GM23338 (cell line): ENCODE measurements at regions not wholly inside any gene's neighbourhood (a gene's known extent, or its start where the extent isn't known, plus 50 kb on each side); places are given as distances from the start of the nearest gene placed in this dataset.
"Not testable (repeated sequence)": the region's sequence is repeated elsewhere in the genome, so short reads cannot be mapped to it uniquely, and the experiment has no call there.

Experiments used
- ATAC-seq: fragments of 200-7000 bp; cut with Tn5 transposase; 3 replicates; pipeline ENCODE4 v1.9.1; 2020
- DNase-seq: peaks from one replicate; pipeline ENCODE4 v3.0.0-alpha.2; 2015; ENCODE audit warnings: low spot score
- H2AFZ ChIP-seq: fragments of 200-600 bp; sonication (generic); 2 replicates; pipeline ENCODE4 v1.8.0; 2016; ENCODE audit warnings: antibody characterized with exemption, mild to moderate bottlenecking, moderate library complexity
- H3F3A ChIP-seq: fragments of 200-600 bp; sonication (generic); replicated peaks from 2 replicates; pipeline ENCODE4 v1.8.0; 2017; ENCODE audit warnings: antibody characterized with exemption, mixed run types, low read depth
- H3K27ac ChIP-seq: fragments of 200-600 bp; sonication (generic); 2 replicates; pipeline ENCODE4 v1.6.1; 2016; ENCODE audit warnings: low read depth
- H3K27me3 ChIP-seq: fragments of 200-600 bp; sonication (generic); 2 replicates; pipeline ENCODE4 v1.8.0; 2016; ENCODE audit warnings: mild to moderate bottlenecking, mixed run types, moderate library complexity; ENCODE audit not compliant: insufficient read depth
- H3K36me3 ChIP-seq: fragments of 200-600 bp; sonication (generic); 2 replicates; pipeline ENCODE4 v1.8.0; 2016; ENCODE audit warnings: mild to moderate bottlenecking; ENCODE audit not compliant: insufficient read depth
- H3K4me1 ChIP-seq: fragments of 200-600 bp; sonication (generic); 2 replicates; pipeline ENCODE4 v1.8.0; 2016; ENCODE audit warnings: mild to moderate bottlenecking, moderate library complexity; ENCODE audit not compliant: insufficient read depth
- H3K4me2 ChIP-seq: fragments of 200-600 bp; sonication (generic); 2 replicates; pipeline ENCODE4 v1.7.1; 2017; ENCODE audit warnings: mixed run types
- H3K4me3 ChIP-seq: fragments of 200-600 bp; sonication (generic); 2 replicates; pipeline ENCODE4 v1.6.1; 2016; ENCODE audit warnings: mixed run types
- H3K79me2 ChIP-seq: fragments of 200-600 bp; sonication (generic); replicated peaks from 2 replicates; pipeline ENCODE4 v1.8.0; 2017; ENCODE audit warnings: mild to moderate bottlenecking; ENCODE audit not compliant: insufficient read depth
- H3K9me2 ChIP-seq: fragments of 200-600 bp; sonication (generic); 2 replicates; pipeline ENCODE4 v1.8.0; 2017; ENCODE audit not compliant: insufficient read depth
- H4K20me1 ChIP-seq: fragments of 200-600 bp; sonication (generic); replicated peaks from 2 replicates; pipeline ENCODE4 v1.8.0; 2017; ENCODE audit warnings: mild to moderate bottlenecking; ENCODE audit not compliant: insufficient read depth
- H3K27ac Mint-ChIP-seq: 2 replicates; pipeline ENCODE4 v1.8.0; 2020; ENCODE audit warnings: inconsistent platforms, mild to moderate bottlenecking, moderate library complexity, mixed read lengths
- H3K27me3 Mint-ChIP-seq: 3 replicates; pipeline ENCODE4 v1.8.0; 2022; ENCODE audit warnings: low read depth, mild to moderate bottlenecking, moderate library complexity, mixed read lengths, inconsistent platforms; ENCODE audit not compliant: insufficient read depth, poor library complexity
- H3K36me3 Mint-ChIP-seq: 3 replicates; pipeline ENCODE4 v1.8.0; 2021; ENCODE audit warnings: low read depth, mild to moderate bottlenecking, inconsistent platforms, moderate library complexity, mixed read lengths
- H3K4me1 Mint-ChIP-seq: 3 replicates; pipeline ENCODE4 v1.8.0; 2020; ENCODE audit warnings: mild to moderate bottlenecking, inconsistent platforms, mixed read lengths
- H3K4me3 Mint-ChIP-seq: 3 replicates; pipeline ENCODE4 v1.8.0; 2021; ENCODE audit warnings: moderate library complexity, mild to moderate bottlenecking, inconsistent platforms, mixed read lengths
- H3K9me3 Mint-ChIP-seq: 3 replicates; pipeline ENCODE4 v1.8.0; 2020; ENCODE audit warnings: moderate library complexity, mild to moderate bottlenecking, inconsistent platforms, mixed read lengths
- CREB1 ChIP-seq: fragments of 250-450 bp; sonication (Bioruptor Pico); IDR thresholded peaks from 2 replicates; pipeline ENCODE4 v1.5.0; 2020; ENCODE audit warnings: low read depth, mild to moderate bottlenecking, moderate library complexity
- EZH2 ChIP-seq: fragments of 200-600 bp; sonication (generic); IDR thresholded peaks from one replicate; pipeline ENCODE4 v1.8.0; 2017; ENCODE audit warnings: antibody characterized with exemption, mild to moderate bottlenecking, low read depth; ENCODE audit not compliant: unreplicated experiment
- JUNB ChIP-seq: IDR thresholded peaks from one replicate; pipeline ENCODE4 v1.6.1; 2016; ENCODE audit warnings: antibody characterized with exemption; ENCODE audit not compliant: unreplicated experiment
- NANOG ChIP-seq: IDR thresholded peaks from 2 replicates; pipeline ENCODE4 v1.6.1; 2016; ENCODE audit warnings: antibody characterized with exemption, borderline replicate concordance
- POLR2AphosphoS5 ChIP-seq: IDR thresholded peaks from 2 replicates; pipeline ENCODE4 v1.6.1; 2016; ENCODE audit warnings: antibody characterized with exemption, low read depth
- STAT1 ChIP-seq: IDR thresholded peaks from one replicate; pipeline ENCODE4 v1.6.1; 2016; ENCODE audit warnings: antibody characterized with exemption; ENCODE audit not compliant: unreplicated experiment
- ZNF114 ChIP-seq: fragments of 250-450 bp; sonication (Bioruptor Pico); IDR thresholded peaks from 2 replicates; pipeline ENCODE4 v1.5.0; 2020; ENCODE audit warnings: mild to moderate bottlenecking, moderate library complexity
- ZNF331 ChIP-seq: fragments of 250-450 bp; sonication (Bioruptor Pico); IDR thresholded peaks from 2 replicates; pipeline ENCODE4 v1.5.0; 2020; ENCODE audit warnings: low read depth, mild to moderate bottlenecking, moderate library complexity
- TF ChIP-seq, protein P1 (sequence below): IDR thresholded peaks from one replicate; pipeline ENCODE4 v1.6.1; 2018; ENCODE audit warnings: antibody characterized with exemption; ENCODE audit not compliant: unreplicated experiment
- TF ChIP-seq, protein P2 (sequence below): fragments of 250-450 bp; sonication (Bioruptor Pico); IDR thresholded peaks from 2 replicates; pipeline ENCODE4 v1.5.0; 2020; ENCODE audit warnings: mild to moderate bottlenecking, moderate library complexity

- H3K36me3 ChIP-seq, result no peaks in the 10 kb centered on the region
- TF ChIP-seq STAT1, result no peak
- no peak for TF ChIP-seq NANOG
- TF ChIP-seq ZNF114 (CRISPR knock-in tag), result no peak
- TF ChIP-seq EZH2, result no peak
- TF ChIP-seq CREB1, result no peak
- TF ChIP-seq ZNF331 (CRISPR knock-in tag), result no peak
- no peak for TF ChIP-seq JUNB
- TF ChIP-seq, protein P1, sequence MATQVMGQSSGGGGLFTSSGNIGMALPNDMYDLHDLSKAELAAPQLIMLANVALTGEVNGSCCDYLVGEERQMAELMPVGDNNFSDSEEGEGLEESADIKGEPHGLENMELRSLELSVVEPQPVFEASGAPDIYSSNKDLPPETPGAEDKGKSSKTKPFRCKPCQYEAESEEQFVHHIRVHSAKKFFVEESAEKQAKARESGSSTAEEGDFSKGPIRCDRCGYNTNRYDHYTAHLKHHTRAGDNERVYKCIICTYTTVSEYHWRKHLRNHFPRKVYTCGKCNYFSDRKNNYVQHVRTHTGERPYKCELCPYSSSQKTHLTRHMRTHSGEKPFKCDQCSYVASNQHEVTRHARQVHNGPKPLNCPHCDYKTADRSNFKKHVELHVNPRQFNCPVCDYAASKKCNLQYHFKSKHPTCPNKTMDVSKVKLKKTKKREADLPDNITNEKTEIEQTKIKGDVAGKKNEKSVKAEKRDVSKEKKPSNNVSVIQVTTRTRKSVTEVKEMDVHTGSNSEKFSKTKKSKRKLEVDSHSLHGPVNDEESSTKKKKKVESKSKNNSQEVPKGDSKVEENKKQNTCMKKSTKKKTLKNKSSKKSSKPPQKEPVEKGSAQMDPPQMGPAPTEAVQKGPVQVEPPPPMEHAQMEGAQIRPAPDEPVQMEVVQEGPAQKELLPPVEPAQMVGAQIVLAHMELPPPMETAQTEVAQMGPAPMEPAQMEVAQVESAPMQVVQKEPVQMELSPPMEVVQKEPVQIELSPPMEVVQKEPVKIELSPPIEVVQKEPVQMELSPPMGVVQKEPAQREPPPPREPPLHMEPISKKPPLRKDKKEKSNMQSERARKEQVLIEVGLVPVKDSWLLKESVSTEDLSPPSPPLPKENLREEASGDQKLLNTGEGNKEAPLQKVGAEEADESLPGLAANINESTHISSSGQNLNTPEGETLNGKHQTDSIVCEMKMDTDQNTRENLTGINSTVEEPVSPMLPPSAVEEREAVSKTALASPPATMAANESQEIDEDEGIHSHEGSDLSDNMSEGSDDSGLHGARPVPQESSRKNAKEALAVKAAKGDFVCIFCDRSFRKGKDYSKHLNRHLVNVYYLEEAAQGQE, result no peak
- TF ChIP-seq POLR2AphosphoS5, result no peak
- TF ChIP-seq, protein P2, sequence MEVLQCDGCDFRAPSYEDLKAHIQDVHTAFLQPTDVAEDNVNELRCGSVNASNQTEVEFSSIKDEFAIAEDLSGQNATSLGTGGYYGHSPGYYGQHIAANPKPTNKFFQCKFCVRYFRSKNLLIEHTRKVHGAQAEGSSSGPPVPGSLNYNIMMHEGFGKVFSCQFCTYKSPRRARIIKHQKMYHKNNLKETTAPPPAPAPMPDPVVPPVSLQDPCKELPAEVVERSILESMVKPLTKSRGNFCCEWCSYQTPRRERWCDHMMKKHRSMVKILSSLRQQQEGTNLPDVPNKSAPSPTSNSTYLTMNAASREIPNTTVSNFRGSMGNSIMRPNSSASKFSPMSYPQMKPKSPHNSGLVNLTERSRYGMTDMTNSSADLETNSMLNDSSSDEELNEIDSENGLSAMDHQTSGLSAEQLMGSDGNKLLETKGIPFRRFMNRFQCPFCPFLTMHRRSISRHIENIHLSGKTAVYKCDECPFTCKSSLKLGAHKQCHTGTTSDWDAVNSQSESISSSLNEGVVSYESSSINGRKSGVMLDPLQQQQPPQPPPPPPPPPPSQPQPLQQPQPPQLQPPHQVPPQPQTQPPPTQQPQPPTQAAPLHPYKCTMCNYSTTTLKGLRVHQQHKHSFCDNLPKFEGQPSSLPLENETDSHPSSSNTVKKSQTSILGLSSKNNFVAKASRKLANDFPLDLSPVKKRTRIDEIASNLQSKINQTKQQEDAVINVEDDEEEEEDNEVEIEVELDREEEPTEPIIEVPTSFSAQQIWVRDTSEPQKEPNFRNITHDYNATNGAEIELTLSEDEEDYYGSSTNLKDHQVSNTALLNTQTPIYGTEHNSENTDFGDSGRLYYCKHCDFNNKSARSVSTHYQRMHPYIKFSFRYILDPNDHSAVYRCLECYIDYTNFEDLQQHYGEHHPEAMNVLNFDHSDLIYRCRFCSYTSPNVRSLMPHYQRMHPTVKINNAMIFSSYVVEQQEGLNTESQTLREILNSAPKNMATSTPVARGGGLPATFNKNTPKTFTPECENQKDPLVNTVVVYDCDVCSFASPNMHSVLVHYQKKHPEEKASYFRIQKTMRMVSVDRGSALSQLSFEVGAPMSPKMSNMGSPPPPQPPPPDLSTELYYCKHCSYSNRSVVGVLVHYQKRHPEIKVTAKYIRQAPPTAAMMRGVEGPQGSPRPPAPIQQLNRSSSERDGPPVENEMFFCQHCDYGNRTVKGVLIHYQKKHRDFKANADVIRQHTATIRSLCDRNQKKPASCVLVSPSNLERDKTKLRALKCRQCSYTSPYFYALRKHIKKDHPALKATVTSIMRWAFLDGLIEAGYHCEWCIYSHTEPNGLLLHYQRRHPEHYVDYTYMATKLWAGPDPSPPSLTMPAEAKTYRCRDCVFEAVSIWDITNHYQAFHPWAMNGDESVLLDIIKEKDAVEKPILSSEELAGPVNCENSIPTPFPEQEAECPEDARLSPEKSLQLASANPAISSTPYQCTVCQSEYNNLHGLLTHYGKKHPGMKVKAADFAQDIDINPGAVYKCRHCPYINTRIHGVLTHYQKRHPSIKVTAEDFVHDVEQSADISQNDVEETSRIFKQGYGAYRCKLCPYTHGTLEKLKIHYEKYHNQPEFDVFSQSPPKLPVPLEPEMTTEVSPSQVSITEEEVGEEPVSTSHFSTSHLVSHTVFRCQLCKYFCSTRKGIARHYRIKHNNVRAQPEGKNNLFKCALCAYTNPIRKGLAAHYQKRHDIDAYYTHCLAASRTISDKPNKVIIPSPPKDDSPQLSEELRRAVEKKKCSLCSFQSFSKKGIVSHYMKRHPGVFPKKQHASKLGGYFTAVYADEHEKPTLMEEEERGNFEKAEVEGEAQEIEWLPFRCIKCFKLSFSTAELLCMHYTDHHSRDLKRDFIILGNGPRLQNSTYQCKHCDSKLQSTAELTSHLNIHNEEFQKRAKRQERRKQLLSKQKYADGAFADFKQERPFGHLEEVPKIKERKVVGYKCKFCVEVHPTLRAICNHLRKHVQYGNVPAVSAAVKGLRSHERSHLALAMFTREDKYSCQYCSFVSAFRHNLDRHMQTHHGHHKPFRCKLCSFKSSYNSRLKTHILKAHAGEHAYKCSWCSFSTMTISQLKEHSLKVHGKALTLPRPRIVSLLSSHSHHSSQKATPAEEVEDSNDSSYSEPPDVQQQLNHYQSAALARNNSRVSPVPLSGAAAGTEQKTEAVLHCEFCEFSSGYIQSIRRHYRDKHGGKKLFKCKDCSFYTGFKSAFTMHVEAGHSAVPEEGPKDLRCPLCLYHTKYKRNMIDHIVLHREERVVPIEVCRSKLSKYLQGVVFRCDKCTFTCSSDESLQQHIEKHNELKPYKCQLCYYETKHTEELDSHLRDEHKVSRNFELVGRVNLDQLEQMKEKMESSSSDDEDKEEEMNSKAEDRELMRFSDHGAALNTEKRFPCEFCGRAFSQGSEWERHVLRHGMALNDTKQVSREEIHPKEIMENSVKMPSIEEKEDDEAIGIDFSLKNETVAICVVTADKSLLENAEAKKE (CRISPR knock-in tag), result no peak
- H3F3A ChIP-seq, result no peaks in the 10 kb centered on the region
- H3K4me3 Mint-ChIP-seq, result no peak overlapping the region
- H3K79me2 ChIP-seq, result no peaks in the 10 kb centered on the region
- H3K27ac ChIP-seq, result no peak overlapping the region
- peaks cover 28% of the 10 kb centered on the region for H3K36me3 Mint-ChIP-seq
- peaks cover 12% of the 10 kb centered on the region for H3K4me1 Mint-ChIP-seq
- H2AFZ ChIP-seq, result no peak overlapping the region
- H3K9me2 ChIP-seq, result no peaks in the 10 kb centered on the region
- peaks cover 26% of the 10 kb centered on the region for H3K9me3 Mint-ChIP-seq
- no peak for ATAC-seq
- H3K27me3 ChIP-seq, result no peaks in the 10 kb centered on the region
- peaks cover 15% of the 10 kb centered on the region for H3K4me1 ChIP-seq
- H3K4me3 ChIP-seq, result no peak overlapping the region
- H3K27ac Mint-ChIP-seq, result no peak overlapping the region
- DNase-seq, result no peak
- H3K4me2 ChIP-seq, result no peak overlapping the region
- H4K20me1 ChIP-seq, result no peaks in the 10 kb centered on the region
- H3K27me3 Mint-ChIP-seq, result peaks cover 5% of the 10 kb centered on the region
Observed at GRCh38 chr1:79496129-79496528, 489.6 kb upstream of the ADGRL4 start.

DNA sequence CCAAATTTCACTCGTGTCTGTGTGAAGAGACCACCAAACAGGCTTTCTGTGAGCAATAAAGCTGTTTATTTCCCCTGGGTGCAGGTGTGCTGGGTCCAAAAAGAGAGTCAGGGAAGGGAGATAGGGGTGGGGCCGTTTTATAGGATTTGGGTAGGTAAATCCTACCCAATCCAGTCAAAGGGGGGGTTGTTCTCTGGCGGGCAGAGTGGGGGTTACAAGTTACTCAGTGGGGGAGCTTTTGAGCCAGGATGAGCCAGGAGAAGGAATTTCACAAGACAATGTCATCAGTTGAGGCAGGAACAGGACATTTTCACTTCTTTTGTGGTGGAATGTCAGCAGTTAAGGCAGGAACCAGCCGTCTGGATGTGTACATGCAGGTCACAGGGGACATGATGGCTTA is 487.2 kb upstream of the ADGRL4 start:
- Mint-ChIP-seq H3K36me3 (peaks cover 42% of the 10 kb centered on the region), H3K9me3 (peaks cover 29% of the 10 kb centered on the region), H3K4me1 (peaks cover 24% of the 10 kb centered on the region)
- not testable (repeated sequence) for H3K4me3 ChIP-seq, H4K20me1 ChIP-seq, H3K36me3 ChIP-seq, ATAC-seq, H3K27me3 Mint-ChIP-seq, H3K27ac ChIP-seq, H2AFZ ChIP-seq, H3F3A ChIP-seq, H3K4me3 Mint-ChIP-seq, H3K27ac Mint-ChIP-seq, H3K9me2 ChIP-seq, H3K4me2 ChIP-seq, H3K27me3 ChIP-seq, H3K79me2 ChIP-seq, DNase-seq
- H3K4me1 ChIP-seq, result peaks cover 28% of the 10 kb centered on the region
